ENCODE measurements at regions not wholly inside any gene's neighbourhood (a gene's known extent, or its start where the extent isn't known, plus 50 kb on each side); places are given as distances from the start of the nearest gene placed in this dataset.

- H3K9me3 Mint-ChIP-seq, result no peaks in the 10 kb centered on the region
- H3K36me3 Mint-ChIP-seq (ENCODE audit: low read depth), result no peaks in the 10 kb centered on the region
- intact Hi-C loops (cut with micrococcal nuclease), result no loop called here
These were observed 106.0 kb upstream of the PTPN3 start for GRCh38 chr9:109604131-109604530.

GRCh38 chr9:109604781-109605180 is 106.7 kb upstream of the PTPN3 start:
- H3K27me3 Mint-ChIP-seq, result peaks cover 11% of the 10 kb centered on the region
- no peak overlapping the region for H3K4me3 Mint-ChIP-seq
- no peak for DNase-seq
- no peak overlapping the region for H3K27ac Mint-ChIP-seq
- no peaks in the 10 kb centered on the region for H3K4me1 Mint-ChIP-seq
- no peaks in the 10 kb centered on the region for H3K36me3 Mint-ChIP-seq (ENCODE audit: low read depth)
- H3K9me3 Mint-ChIP-seq, result no peaks in the 10 kb centered on the region
- intact Hi-C loops (cut with micrococcal nuclease), result no loop called here

More at GRCh38 chr9:109604131-109604530, 106.0 kb upstream of the PTPN3 start:
- Mint-ChIP-seq H3K4me3 (no peak overlapping the region), H3K27me3 (peaks cover 11% of the 10 kb centered on the region), H3K27ac (no peak overlapping the region), H3K4me1 (no peaks in the 10 kb centered on the region)
- DNase-seq, result no peak

- no peak for DNase-seq
- intact Hi-C loops (cut with micrococcal nuclease), result no loop called here
- Mint-ChIP-seq H3K4me1 (no peaks in the 10 kb centered on the region), H3K27ac (no peak overlapping the region), H3K36me3 (ENCODE audit: low read depth) (no peaks in the 10 kb centered on the region), H3K27me3 (peaks cover 13% of the 10 kb centered on the region), H3K4me3 (no peak overlapping the region), H3K9me3 (no peaks in the 10 kb centered on the region)
These were observed 111.0 kb upstream of the PTPN3 start for GRCh38 chr9:109609060-109609459.

- intact Hi-C loops (cut with micrococcal nuclease), result no loop called here
- Mint-ChIP-seq H3K27ac (no peak overlapping the region), H3K4me1 (no peaks in the 10 kb centered on the region), H3K4me3 (no peak overlapping the region), H3K9me3 (no peaks in the 10 kb centered on the region), H3K27me3 (peaks cover 9% of the 10 kb centered on the region), H3K36me3 (ENCODE audit: low read depth) (no peaks in the 10 kb centered on the region)
- DNase-seq, result no peak
These were observed 118.5 kb upstream of the PTPN3 start for GRCh38 chr9:109616571-109617120.

GRCh38 chr9:109619310-109619709 is 121.2 kb upstream of the PTPN3 start:
- no peaks in the 10 kb centered on the region for H3K9me3 Mint-ChIP-seq
- H3K36me3 Mint-ChIP-seq (ENCODE audit: low read depth), result no peaks in the 10 kb centered on the region
- H3K4me1 Mint-ChIP-seq, result no peaks in the 10 kb centered on the region
- intact Hi-C loops (cut with micrococcal nuclease), result no loop called here
- no peak for DNase-seq
- no peak overlapping the region for H3K4me3 Mint-ChIP-seq
- no peak overlapping the region for H3K27ac Mint-ChIP-seq
- peaks cover 10% of the 10 kb centered on the region for H3K27me3 Mint-ChIP-seq

GRCh38 chr9:109624143-109624542 is 126.0 kb upstream of the PTPN3 start:
- Mint-ChIP-seq H3K36me3 (ENCODE audit: low read depth) (no peaks in the 10 kb centered on the region), H3K4me1 (no peaks in the 10 kb centered on the region), H3K4me3 (no peak overlapping the region), H3K27me3 (peaks cover 19% of the 10 kb centered on the region), H3K27ac (no peak overlapping the region), H3K9me3 (no peaks in the 10 kb centered on the region)
- no peak for DNase-seq
- intact Hi-C loops (cut with micrococcal nuclease), result loop anchor here (10.0 kb wide), 1 partner anchor 61 kb away; no protein-coding TSS in a partner anchor

GRCh38 chr9:109624896-109625295 is 126.8 kb upstream of the PTPN3 start:
- no peaks in the 10 kb centered on the region for H3K36me3 Mint-ChIP-seq (ENCODE audit: low read depth)

GRCh38 chr9:109627042-109627441 is 128.9 kb upstream of the PTPN3 start:
- Mint-ChIP-seq H3K4me3 (no peak overlapping the region), H3K9me3 (no peaks in the 10 kb centered on the region), H3K36me3 (ENCODE audit: low read depth) (no peaks in the 10 kb centered on the region), H3K4me1 (no peaks in the 10 kb centered on the region), H3K27me3 (peaks cover 11% of the 10 kb centered on the region), H3K27ac (no peak overlapping the region)
- intact Hi-C loops (cut with micrococcal nuclease), result loop anchor here (10.0 kb wide), 1 partner anchor 58 kb away; no protein-coding TSS in a partner anchor
- no peak for DNase-seq

More at GRCh38 chr9:109624896-109625295, 126.8 kb upstream of the PTPN3 start:
- Mint-ChIP-seq H3K4me1 (no peaks in the 10 kb centered on the region), H3K27ac (no peak overlapping the region), H3K27me3 (peaks cover 19% of the 10 kb centered on the region), H3K4me3 (no peak overlapping the region), H3K9me3 (no peaks in the 10 kb centered on the region)
- intact Hi-C loops (cut with micrococcal nuclease), result loop anchor here (10.0 kb wide), 1 partner anchor 60 kb away; no protein-coding TSS in a partner anchor
- no peak for DNase-seq

GRCh38 chr9:109629615-109630014 is 131.5 kb upstream of the PTPN3 start:
- intact Hi-C loops (cut with micrococcal nuclease), result loop anchor here (10.0 kb wide), 1 partner anchor 55 kb away; no protein-coding TSS in a partner anchor
- Mint-ChIP-seq H3K4me1 (no peaks in the 10 kb centered on the region), H3K4me3 (no peak overlapping the region), H3K27ac (no peak overlapping the region), H3K36me3 (ENCODE audit: low read depth) (no peaks in the 10 kb centered on the region), H3K9me3 (no peaks in the 10 kb centered on the region), H3K27me3 (peaks cover 13% of the 10 kb centered on the region)
- no peak for DNase-seq

GRCh38 chr9:109632817-109633216 is 134.7 kb upstream of the PTPN3 start:
- H3K4me1 Mint-ChIP-seq, result no peaks in the 10 kb centered on the region
- H3K27me3 Mint-ChIP-seq, result peaks cover 18% of the 10 kb centered on the region
- H3K36me3 Mint-ChIP-seq (ENCODE audit: low read depth), result no peaks in the 10 kb centered on the region
- H3K9me3 Mint-ChIP-seq, result no peaks in the 10 kb centered on the region
- H3K27ac Mint-ChIP-seq, result no peak overlapping the region
- no peak overlapping the region for H3K4me3 Mint-ChIP-seq
- intact Hi-C loops (cut with micrococcal nuclease), result no loop called here
- no peak for DNase-seq

- no peak overlapping the region for H3K4me3 Mint-ChIP-seq
- peaks cover 55% of the 10 kb centered on the region for H3K27me3 Mint-ChIP-seq
- H3K27ac Mint-ChIP-seq, result no peak overlapping the region
- H3K4me1 Mint-ChIP-seq, result no peaks in the 10 kb centered on the region
- H3K9me3 Mint-ChIP-seq, result no peaks in the 10 kb centered on the region
- no peak for DNase-seq
- intact Hi-C loops (cut with micrococcal nuclease), result no loop called here
- H3K36me3 Mint-ChIP-seq (ENCODE audit: low read depth), result no peaks in the 10 kb centered on the region
These were observed 140.1 kb upstream of the PALM2AKAP2 start for GRCh38 chr9:109639674-109640579.

- intact Hi-C loops (cut with micrococcal nuclease), result no loop called here
- H3K27me3 Mint-ChIP-seq, result peaks cover 54% of the 10 kb centered on the region
- H3K4me1 Mint-ChIP-seq, result no peaks in the 10 kb centered on the region
- no peaks in the 10 kb centered on the region for H3K9me3 Mint-ChIP-seq
- no peak overlapping the region for H3K4me3 Mint-ChIP-seq
- no peaks in the 10 kb centered on the region for H3K36me3 Mint-ChIP-seq (ENCODE audit: low read depth)
- no peak overlapping the region for H3K27ac Mint-ChIP-seq
- DNase-seq, result no peak
These were observed 139.2 kb upstream of the PALM2AKAP2 start for GRCh38 chr9:109640580-109641371.

- H3K27me3 Mint-ChIP-seq, result peaks cover 48% of the 10 kb centered on the region
- no peak overlapping the region for H3K27ac Mint-ChIP-seq
- H3K4me3 Mint-ChIP-seq, result no peak overlapping the region
- DNase-seq, result no peak
- no peaks in the 10 kb centered on the region for H3K9me3 Mint-ChIP-seq
- no peaks in the 10 kb centered on the region for H3K36me3 Mint-ChIP-seq (ENCODE audit: low read depth)
- intact Hi-C loops (cut with micrococcal nuclease), result no loop called here
- H3K4me1 Mint-ChIP-seq, result no peaks in the 10 kb centered on the region
These were observed 138.7 kb upstream of the PALM2AKAP2 start for GRCh38 chr9:109641372-109641659.

GRCh38 chr9:109652112-109652511 is 127.9 kb upstream of the PALM2AKAP2 start:
- H3K27me3 Mint-ChIP-seq, result peaks cover 12% of the 10 kb centered on the region
- H3K9me3 Mint-ChIP-seq, result no peaks in the 10 kb centered on the region
- intact Hi-C loops (cut with micrococcal nuclease), result no loop called here
- no peak overlapping the region for H3K27ac Mint-ChIP-seq
- H3K36me3 Mint-ChIP-seq (ENCODE audit: low read depth), result no peaks in the 10 kb centered on the region
- DNase-seq, result no peak
- no peak overlapping the region for H3K4me3 Mint-ChIP-seq
- no peaks in the 10 kb centered on the region for H3K4me1 Mint-ChIP-seq

All from activated CD4-positive, alpha-beta T cell treated with anti-CD3 and anti-CD28 coated beads, Interleukin-2, amount 10 ng/mL, durations not matched to agents 24 days and 14 days (primary cell).